K562 (cell line): ENCODE measurements at regions not wholly inside any gene's neighbourhood (a gene's known extent, or its start where the extent isn't known, plus 50 kb on each side); places are given as distances from the start of the nearest gene placed in this dataset.

Experiments
- ATAC-seq: fragments of 200-7000 bp; cut with Tn5 transposase; 3 replicates; pipeline ENCODE4 v1.9.1; 2020; ENCODE audit warnings: moderate library complexity
- BruUV-seq: library from RNA; stranded (reverse); fragments of 400-500 nt; replicated peaks from 2 replicates; lab custom pipeline; 2021; lab: Mats Ljungman, UMichigan
- CTCF ChIA-PET: fragments of 300-600 bp; formaldehyde crosslinking; extraction: SDS; loops from one replicate; lab custom pipeline; 2021; ENCODE audit warnings: low intra/inter-chr PET ratio; lab: Yijun Ruan, JAX
- POLR2A ChIA-PET: fragments of 300-600, 350-650 bp; sonication (Branson Sonifier 250); formaldehyde crosslinking; extraction: SDS; loops from one replicate; lab custom pipeline; 2021; ENCODE audit warnings: antibody characterized with exemption, inconsistent platforms; lab: Yijun Ruan, JAX
- DNase-seq, 4 experiments: peaks; one replicate each; pipeline versions ENCODE4 v3.0.0 to v3.0.0-alpha.2; 2011 to 2018; ENCODE audit warnings: low spot score in 3 of 4, mixed read lengths in 3 of 4; ENCODE audit errors: extremely low read depth in 1 of 4
- FAIRE-seq: peaks from 2 replicates; lab custom pipeline; 2011; peaks lifted over from hg19 to GRCh38; lab: Jason Lieb, UNC
- H2AFZ ChIP-seq: 2 replicates; pipeline ENCODE4 v1.6.0; 2011; ENCODE audit warnings: low read depth, low read length, control low read depth, inconsistent platforms
- H3K27ac ChIP-seq: fragments of 200-600 bp; 3 replicates; pipeline ENCODE4 v1.8.0; 2011; ENCODE audit warnings: low read depth, mild to moderate bottlenecking, control low read depth, inconsistent platforms, low read length, moderate library complexity, mixed read lengths; ENCODE audit errors: extremely low read depth
- H3K27me3 ChIP-seq, 2 experiments: fragments of 300-600 bp in 1 of 2; 2 replicates in 1 of 2; 3 replicates in 1 of 2; pipeline versions ENCODE4 v1.6.0 to v1.8.0; 2011; ENCODE audit warnings: inconsistent platforms in 2 of 2, low read length in 2 of 2, mild to moderate bottlenecking in 1 of 2, mixed read lengths in 1 of 2, moderate library complexity in 1 of 2; ENCODE audit not compliant: control insufficient read depth in 2 of 2, insufficient read depth in 2 of 2
- H3K36me3 ChIP-seq: fragments of 300-600 bp; 3 replicates; pipeline ENCODE4 v1.8.0; 2011; ENCODE audit warnings: mild to moderate bottlenecking, low read length, inconsistent platforms; ENCODE audit not compliant: control insufficient read depth, insufficient read depth
- H3K4me1 ChIP-seq, 2 experiments: fragments of 200-600 bp in 1 of 2; replicated peaks in 1 of 2; 2 replicates in 1 of 2; 3 replicates in 1 of 2; pipeline versions ENCODE4 v1.5.1 to v1.8.0; 2011; ENCODE audit warnings: inconsistent platforms in 2 of 2, low read length in 2 of 2, mild to moderate bottlenecking in 1 of 2, mixed read lengths in 1 of 2, moderate library complexity in 1 of 2; ENCODE audit not compliant: control insufficient read depth in 2 of 2, insufficient read depth in 2 of 2
- H3K4me2 ChIP-seq: 2 replicates; pipeline ENCODE4 v1.6.1; 2011; ENCODE audit warnings: low read length, control low read depth, inconsistent platforms, mixed read lengths; ENCODE audit not compliant: insufficient read depth
- H3K4me3 ChIP-seq: fragments of 200-600 bp; sonication (generic), shearing (Covaris generic); 2 replicates; pipeline ENCODE4 v1.5.1; 2016; ENCODE audit warnings: control low read depth, inconsistent platforms
- H3K79me2 ChIP-seq: fragments of 200-600 bp; 3 replicates; pipeline ENCODE4 v1.8.0; 2011; ENCODE audit warnings: low read length, inconsistent platforms; ENCODE audit not compliant: control insufficient read depth, insufficient read depth
- H3K9ac ChIP-seq, 2 experiments: 2 replicates each; pipeline versions ENCODE4 v1.6.0 to v1.6.1; 2011; ENCODE audit warnings: low read depth in 2 of 2, low read length in 2 of 2, control low read depth in 1 of 2, inconsistent platforms in 1 of 2, mild to moderate bottlenecking in 1 of 2, mixed read lengths in 1 of 2; ENCODE audit not compliant: insufficient read depth in 1 of 2
- H3K9me1 ChIP-seq: one replicate; pipeline ENCODE4 v1.6.0; 2011; ENCODE audit warnings: inconsistent platforms, mild to moderate bottlenecking, low read length, moderate library complexity; ENCODE audit not compliant: control insufficient read depth, insufficient read depth
- H3K9me3 ChIP-seq: replicated peaks from 2 replicates; pipeline ENCODE4 v1.5.1; 2011; ENCODE audit warnings: low read depth, low read length, inconsistent platforms; ENCODE audit not compliant: control insufficient read depth, insufficient read depth
- H4K20me1 ChIP-seq: replicated peaks from 2 replicates; pipeline ENCODE4 v1.6.1; 2011; ENCODE audit warnings: low read length, inconsistent platforms, mixed read lengths; ENCODE audit not compliant: control insufficient read depth, insufficient read depth
- PBX2 ChIP-seq, 2 experiments: IDR thresholded peaks in 1 of 2; conservative IDR thresholded peaks in 1 of 2; 2 replicates each; pipeline ENCODE4 v1.6.1; 2016; ENCODE audit warnings: low read depth in 2 of 2, mild to moderate bottlenecking in 1 of 2, missing compliant biosample characterization in 1 of 2, missing genetic modification characterization in 1 of 2, moderate library complexity in 1 of 2
- SAFB2 ChIP-seq: fragments of 200-400 bp; formaldehyde crosslinking; IDR thresholded peaks from 2 replicates; pipeline ENCODE4 v1.6.1; 2018; ENCODE audit warnings: borderline replicate concordance, low read length, low read depth, moderate library complexity; ENCODE audit not compliant: severe bottlenecking
- SMAD1 ChIP-seq: fragments of 150-350 bp; IDR thresholded peaks from 2 replicates; pipeline ENCODE4 v1.6.1; 2014; ENCODE audit warnings: low read length, low read depth; ENCODE audit not compliant: partially characterized antibody
- SPI1 ChIP-seq: IDR thresholded peaks from 2 replicates; pipeline ENCODE4 v1.6.1; 2011; ENCODE audit warnings: low read depth, low read length, control low read depth, borderline replicate concordance
- TARDBP ChIP-seq: fragments of 450-650 bp; IDR thresholded peaks from 2 replicates; pipeline ENCODE4 v1.6.1; 2016
- ZBTB1 ChIP-seq: sonication (generic); formaldehyde crosslinking; IDR thresholded peaks from 2 replicates; pipeline ENCODE4 v1.8.1; 2023; ENCODE audit warnings: missing genetic modification reagents, low read depth, mild to moderate bottlenecking, borderline replicate concordance
- ZBTB40 ChIP-seq, 2 experiments: fragments of 450-650 bp in 1 of 2; sonication (generic) in 1 of 2; formaldehyde crosslinking in 1 of 2; IDR thresholded peaks; 2 replicates each; pipeline versions ENCODE4 v1.7.1 to v1.9.0; 2016 to 2022; ENCODE audit warnings: inconsistent platforms in 1 of 2, mild to moderate bottlenecking in 1 of 2, missing genetic modification reagents in 1 of 2
- ZNF175 ChIP-seq: fragments of 200-800 bp; sonication (Bioruptor generic); IDR thresholded peaks from 2 replicates; pipeline ENCODE4 v1.6.1; 2016; ENCODE audit warnings: low read depth, mild to moderate bottlenecking, missing genetic modification characterization, missing compliant biosample characterization
- in situ Hi-C: fragments of 300-500 bp; cut with MboI; formaldehyde crosslinking; loops from 4 replicates; pipeline ENCODE4 v1.15.0; 2018; ENCODE audit warnings: inconsistent platforms, mixed read lengths
- intact Hi-C: fragments of 100-400 bp; cut with micrococcal nuclease; formaldehyde crosslinking; loops from 2 replicates; pipeline ENCODE4 v1.14.2; 2022

DNA sequence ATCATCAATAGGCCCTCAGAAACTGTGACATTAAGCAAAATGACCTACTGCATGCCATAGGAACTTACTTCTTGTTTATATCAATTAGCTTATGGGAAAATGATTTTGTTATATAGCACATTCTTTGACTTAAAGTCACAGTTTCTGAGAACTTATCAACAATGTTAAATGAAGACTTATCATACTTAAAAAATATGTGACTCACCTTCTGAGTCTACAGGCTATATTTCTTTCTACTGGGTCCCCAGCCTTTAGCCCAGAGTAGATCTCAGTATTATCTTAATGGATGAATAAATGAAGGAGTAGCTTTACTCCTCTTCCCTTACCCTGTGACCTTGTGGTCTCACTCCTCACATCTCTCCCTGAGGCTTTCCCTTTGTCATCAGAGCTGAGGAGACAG lies 180.2 kb downstream of the MAFB start:
- Histone ChIP-seq H4K20me1 (no peaks in the 10 kb centered on the region), H3K9me1 (no peaks in the 10 kb centered on the region), H3K79me2 (no peaks in the 10 kb centered on the region), H3K27ac (no peak overlapping the region), H3K4me1 (peaks cover 0 to 4% of the 10 kb centered on the region in 2 experiments; a peak in 2 of 5 replicates), H2AFZ (no peak overlapping the region), H3K9ac (no peak overlapping the region), H3K27me3 (peaks cover 0 to 9% of the 10 kb centered on the region in 2 experiments; a peak in 2 of 5 replicates), H3K4me2 (no peak overlapping the region), H3K4me3 (no peak overlapping the region), H3K9me3 (no peaks in the 10 kb centered on the region), H3K36me3 (no peaks in the 10 kb centered on the region)
- BruUV-seq = no TSS peak
- no peak for ATAC-seq
- intact Hi-C loops = no loop called here
- CTCF ChIA-PET = no interaction called here
- POLR2A ChIA-PET = interaction anchor here (0.7 to 0.8 kb wide), 3 partner anchors 51 to 1198 kb away, joined by 3 to 5 read pairs (median 4); no protein-coding TSS in a partner anchor
- FAIRE-seq = no peak
- in situ Hi-C loops = no loop called here
- no peak for DNase-seq
- TF ChIP-seq SPI1 (no peak), ZNF175 (no peak), ZBTB40 (IDR thresholded peaks at IDR 0.05) (no peak), ZBTB40 (CRISPR knock-in tag; IDR thresholded peaks at IDR 0.05) (no peak), ZBTB1 (CRISPR knock-in tag) (no peak), PBX2 (CRISPR knock-in tag; IDR thresholded peaks at IDR 0.05; ENCODE audit: low read depth) (no peak), PBX2 (tag; conservative IDR thresholded peaks at IDR 0.05; ENCODE audit: low read depth) (no peak), TARDBP (no peak), SMAD1 (no peak), SAFB2 (no peak)
